Heart left ventricle (tissue), 13 donors: ENCODE measurements at regions not wholly inside any gene's neighbourhood (a gene's known extent, or its start where the extent isn't known, plus 50 kb on each side); places are given as distances from the start of the nearest gene placed in this dataset.

Source experiments
- CTCF ChIP-seq, 12 donors: fragments of 200-600 bp; sonication (generic) in 4 of 12; IDR thresholded peaks; one replicate each; pipeline versions ENCODE4 v1.5.0 to v1.8.0; 2018 to 2022; ENCODE audit warnings: antibody characterized with exemption in 12 of 12, mild to moderate bottlenecking in 5 of 12
- POLR2A ChIP-seq, 2 donors: fragments of 450-650 bp; IDR thresholded peaks; one replicate each; pipeline ENCODE4 v1.6.1; 2017; ENCODE audit warnings: antibody characterized with exemption in 2 of 2, mild to moderate bottlenecking in 2 of 2, moderate library complexity in 2 of 2
- donor health status: ischemic (EF 13 %, LVEDD 7.1; RV severe dilation, severe dysfunction).
- donor health status: DM: no; HTN: yes; CAD: no.
- donor health status: DM: no; HTN: no; CAD: no.
- donor health status: ischemic (EF 25% LVEDD 6.9; RV normal size, moderate dysfunction).
- donor health status: ischemic (EF 25% LVEDD 5.7; RV mildly dilated, moderate dysfunction).
- donor health status: ischemic (EF 35%, LVEDD 5.7; RV mildly dilated, moderate dysfunction).
- donor health status: nonischemic (EF 11% LVEDD 7.7; RV severe dilation, severe dysfunction).
- donor health status: DM: yes; HTN: yes; CAD: no.
- donor health status: PGD.
- donor health status: ischemic (EF 29% LVEDD 5.4; RV normal size, mild dysfunction).
- donor health status: nonischemic (EF 23%, LVEDD 6.1; RV moderate dilation, normal function).

GRCh38 chr2:9149388-9149660 is 57.3 kb upstream of the ASAP2 start:
- TF ChIP-seq CTCF (IDR thresholded peaks at IDR 0.05) (no peak), POLR2A (IDR thresholded peaks at IDR 0.05) (no peak)
